HUES48 (cell line): ENCODE measurements at regions not wholly inside any gene's neighbourhood (a gene's known extent, or its start where the extent isn't known, plus 50 kb on each side); places are given as distances from the start of the nearest gene placed in this dataset.
"Not testable (repeated sequence)": the region's sequence is repeated elsewhere in the genome, so short reads cannot be mapped to it uniquely, and the experiment has no call there.

ENCODE experiments used
- H3K27ac ChIP-seq: one replicate; pipeline ENCODE4 v1.7.0; 2013; ENCODE audit warnings: low read depth, low read length, inconsistent platforms
- H3K27me3 ChIP-seq: 2 replicates; pipeline ENCODE4 v1.6.1; 2013; ENCODE audit warnings: mild to moderate bottlenecking, low read length; ENCODE audit not compliant: control insufficient read depth, insufficient read depth
- H3K36me3 ChIP-seq: 2 replicates; pipeline ENCODE4 v1.6.1; 2013; ENCODE audit warnings: low read length; ENCODE audit not compliant: control insufficient read depth, insufficient read depth
- H3K4me1 ChIP-seq: 2 replicates; pipeline ENCODE4 v1.6.1; 2013; ENCODE audit warnings: mild to moderate bottlenecking, low read length; ENCODE audit not compliant: control insufficient read depth, insufficient read depth
- H3K4me3 ChIP-seq: 2 replicates; pipeline ENCODE4 v1.5.1; 2013; ENCODE audit warnings: mild to moderate bottlenecking, low read depth, low read length
- H3K9ac ChIP-seq: 2 replicates; pipeline ENCODE4 v1.6.1; 2013; ENCODE audit warnings: mild to moderate bottlenecking, low read depth, low read length, moderate library complexity
- H3K9me3 ChIP-seq: 2 replicates; pipeline ENCODE4 v1.6.1; 2013; ENCODE audit warnings: low read length; ENCODE audit not compliant: control insufficient read depth, insufficient read depth

- no peak overlapping the region for H3K27ac ChIP-seq
- H3K36me3 ChIP-seq, result no peaks in the 10 kb centered on the region
- H3K27me3 ChIP-seq, result no peaks in the 10 kb centered on the region
- no peaks in the 10 kb centered on the region for H3K4me1 ChIP-seq
- H3K9me3 ChIP-seq, result no peaks in the 10 kb centered on the region
- H3K4me3 ChIP-seq, result no peak overlapping the region
- H3K9ac ChIP-seq, result no peak overlapping the region
Observed at GRCh38 chr5:167851416-167851815, 440.0 kb upstream of the WWC1 start.

GRCh38 chr5:167852515-167852914 is 438.9 kb upstream of the WWC1 start:
- Histone ChIP-seq H3K27me3 (no peaks in the 10 kb centered on the region), H3K4me1 (no peaks in the 10 kb centered on the region), H3K36me3 (no peaks in the 10 kb centered on the region), H3K27ac (no peak overlapping the region), H3K9me3 (no peaks in the 10 kb centered on the region), H3K9ac (no peak overlapping the region), H3K4me3 (no peak overlapping the region)

- Histone ChIP-seq H3K9me3 (no peaks in the 10 kb centered on the region), H3K27ac (no peak overlapping the region), H3K36me3 (no peaks in the 10 kb centered on the region), H3K9ac (no peak overlapping the region), H3K4me3 (no peak overlapping the region), H3K27me3 (no peaks in the 10 kb centered on the region), H3K4me1 (no peaks in the 10 kb centered on the region)
Observed at GRCh38 chr5:167853421-167853820, 438.0 kb upstream of the WWC1 start.

- Histone ChIP-seq H3K4me3 (no peak overlapping the region), H3K27me3 (no peaks in the 10 kb centered on the region)
Observed at GRCh38 chr5:167855818-167856217, 435.6 kb upstream of the WWC1 start.

GRCh38 chr5:167857321-167857720 is 434.1 kb upstream of the WWC1 start:
- no peak overlapping the region for H3K27ac ChIP-seq
- no peaks in the 10 kb centered on the region for H3K27me3 ChIP-seq
- H3K4me1 ChIP-seq, result no peaks in the 10 kb centered on the region
- H3K9me3 ChIP-seq, result no peaks in the 10 kb centered on the region
- H3K4me3 ChIP-seq, result no peak overlapping the region
- no peak overlapping the region for H3K9ac ChIP-seq
- no peaks in the 10 kb centered on the region for H3K36me3 ChIP-seq

More at GRCh38 chr5:167855818-167856217, 435.6 kb upstream of the WWC1 start:
- H3K4me1 ChIP-seq, result no peaks in the 10 kb centered on the region
- H3K36me3 ChIP-seq, result no peaks in the 10 kb centered on the region
- no peak overlapping the region for H3K9ac ChIP-seq
- H3K27ac ChIP-seq, result no peak overlapping the region
- no peaks in the 10 kb centered on the region for H3K9me3 ChIP-seq

DNA sequence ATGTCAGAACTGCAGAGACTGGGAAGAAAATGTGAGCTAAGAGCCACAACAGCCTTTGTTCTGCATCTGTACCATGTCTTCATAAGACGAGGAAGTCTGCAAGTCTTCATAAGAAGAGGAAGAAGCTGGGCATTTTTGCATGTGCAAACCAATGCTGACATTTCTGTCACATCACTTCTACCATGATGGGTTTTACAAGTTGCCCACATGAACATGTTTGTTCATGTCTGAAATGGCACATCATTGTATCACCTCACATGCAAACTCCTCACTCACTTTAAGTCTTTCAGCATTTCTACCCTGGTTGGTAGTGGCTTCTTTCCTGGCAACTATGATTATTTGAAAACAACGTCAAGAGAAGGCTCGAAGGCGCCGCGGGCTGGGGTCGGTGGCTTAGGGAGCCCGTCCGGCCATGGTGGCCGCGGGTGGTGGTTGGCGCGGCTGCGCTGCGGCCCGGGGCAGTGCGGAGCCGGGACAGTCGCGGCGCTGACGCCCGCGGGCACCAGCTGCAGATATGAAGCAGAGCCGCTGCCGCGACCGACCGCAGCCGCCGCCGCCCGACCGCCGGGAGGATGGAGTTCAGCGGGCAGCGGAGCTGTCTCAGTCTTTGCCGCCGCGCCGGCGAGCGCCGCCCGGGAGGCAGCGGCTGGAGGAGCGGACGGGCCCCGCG is 433.1 kb upstream of the WWC1 start:
- H3K9ac ChIP-seq, H3K4me1 ChIP-seq, H3K9me3 ChIP-seq, H3K4me3 ChIP-seq, H3K36me3 ChIP-seq, H3K27ac ChIP-seq, H3K27me3 ChIP-seq: not testable (repeated sequence)

DNA sequence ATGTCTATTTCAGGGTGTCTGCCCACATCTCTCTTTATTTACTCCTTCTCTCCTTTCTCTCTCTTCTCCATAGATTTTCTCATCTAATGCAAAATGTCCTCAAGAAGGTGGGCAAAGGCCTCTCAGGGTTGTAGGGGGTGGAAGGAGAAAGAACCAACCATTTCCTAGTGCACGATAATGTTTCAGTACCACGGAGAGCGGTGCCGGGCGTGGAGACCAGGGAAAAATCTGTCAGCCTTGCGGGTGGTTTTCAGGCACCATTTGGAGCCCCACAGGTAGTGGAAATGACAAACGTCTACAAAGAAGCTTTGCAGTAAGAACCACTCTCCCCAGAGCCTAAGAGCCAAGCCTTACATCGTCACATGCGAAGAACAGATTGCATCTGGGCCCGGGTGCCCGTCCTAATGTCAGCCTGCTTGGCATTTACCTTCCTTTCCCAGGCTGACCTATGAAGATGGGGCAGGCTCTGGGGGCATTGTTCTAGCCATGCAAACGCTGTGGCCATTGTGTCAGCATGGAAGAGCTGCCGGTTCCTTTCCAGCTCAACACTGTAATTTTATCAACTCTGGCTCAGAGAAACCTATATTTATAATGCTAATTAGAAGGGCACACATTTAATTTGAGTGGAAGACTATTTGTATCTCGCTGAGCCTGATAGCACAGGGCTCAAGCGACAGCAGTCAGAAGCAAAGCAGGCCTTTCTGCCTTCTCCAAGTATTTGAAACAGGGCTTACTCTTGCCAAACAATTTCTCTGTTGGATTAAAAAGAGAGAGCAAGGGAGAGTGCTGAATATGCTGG is 430.1 kb upstream of the WWC1 start:
- no peaks in the 10 kb centered on the region for H3K36me3 ChIP-seq
- no peak overlapping the region for H3K9ac ChIP-seq
- H3K27ac ChIP-seq, result no peak overlapping the region
- H3K27me3 ChIP-seq, result no peaks in the 10 kb centered on the region
- H3K4me1 ChIP-seq, result no peaks in the 10 kb centered on the region
- no peaks in the 10 kb centered on the region for H3K9me3 ChIP-seq
- no peak overlapping the region for H3K4me3 ChIP-seq

- H3K9me3 ChIP-seq, result no peaks in the 10 kb centered on the region
- no peak overlapping the region for H3K4me3 ChIP-seq
- no peaks in the 10 kb centered on the region for H3K36me3 ChIP-seq
- no peaks in the 10 kb centered on the region for H3K4me1 ChIP-seq
- H3K27me3 ChIP-seq, result no peaks in the 10 kb centered on the region
- H3K9ac ChIP-seq, result no peak overlapping the region
- H3K27ac ChIP-seq, result no peak overlapping the region
Observed at GRCh38 chr5:167861928-167862426, 429.5 kb upstream of the WWC1 start.

DNA sequence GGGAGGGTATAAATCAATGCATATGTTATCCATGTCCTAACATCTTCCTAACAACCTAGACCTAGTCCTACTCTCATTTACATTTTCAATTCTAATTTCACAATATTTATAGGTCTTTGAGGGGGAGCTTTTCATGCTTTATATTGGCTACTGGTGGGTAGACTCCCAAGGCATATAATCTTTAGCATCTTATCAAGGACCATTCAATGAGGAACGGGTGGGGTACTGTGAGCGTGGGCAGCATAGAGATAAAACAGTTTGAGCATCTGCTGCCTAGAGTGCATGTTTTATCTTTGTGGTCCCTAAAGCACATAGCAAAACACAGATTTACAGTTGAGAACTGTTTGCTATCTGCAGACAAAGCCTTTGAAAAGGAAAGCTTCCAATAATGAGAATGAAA is 427.6 kb upstream of the WWC1 start:
- Histone ChIP-seq H3K27me3 (no peaks in the 10 kb centered on the region), H3K4me1 (no peaks in the 10 kb centered on the region), H3K9ac (no peak overlapping the region), H3K27ac (no peak overlapping the region), H3K36me3 (no peaks in the 10 kb centered on the region), H3K9me3 (no peaks in the 10 kb centered on the region), H3K4me3 (no peak overlapping the region)

- H3K27ac ChIP-seq, result no peak overlapping the region
- H3K27me3 ChIP-seq, result no peaks in the 10 kb centered on the region
- H3K9me3 ChIP-seq, result no peaks in the 10 kb centered on the region
- no peaks in the 10 kb centered on the region for H3K36me3 ChIP-seq
- no peak overlapping the region for H3K4me3 ChIP-seq
- no peak overlapping the region for H3K9ac ChIP-seq
- no peaks in the 10 kb centered on the region for H3K4me1 ChIP-seq
Observed at GRCh38 chr5:167864801-167865200, 426.6 kb upstream of the WWC1 start.

- no peak overlapping the region for H3K9ac ChIP-seq
- no peaks in the 10 kb centered on the region for H3K4me1 ChIP-seq
- H3K4me3 ChIP-seq, result no peak overlapping the region
- no peaks in the 10 kb centered on the region for H3K9me3 ChIP-seq
- H3K27ac ChIP-seq, result no peak overlapping the region
- no peaks in the 10 kb centered on the region for H3K36me3 ChIP-seq
- H3K27me3 ChIP-seq, result no peaks in the 10 kb centered on the region
Observed at GRCh38 chr5:167866797-167867196, 424.6 kb upstream of the WWC1 start.
